SK-N-SH (cell line): ENCODE measurements at regions not wholly inside any gene's neighbourhood (a gene's known extent, or its start where the extent isn't known, plus 50 kb on each side); places are given as distances from the start of the nearest gene placed in this dataset.
"Not testable (repeated sequence)": the region's sequence is repeated elsewhere in the genome, so short reads cannot be mapped to it uniquely, and the experiment has no call there.

ENCODE experiments used
- CTCF ChIA-PET: fragments of 300-600, 350-600 bp; formaldehyde crosslinking; extraction: SDS; loops from one replicate; lab custom pipeline; 2021; lab: Yijun Ruan, JAX
- POLR2A ChIA-PET: fragments of 350-600 bp; sonication (Branson Sonifier 250); formaldehyde crosslinking; extraction: SDS; loops from one replicate; lab custom pipeline; 2020; ENCODE audit warnings: antibody characterized with exemption, inconsistent platforms; lab: Yijun Ruan, JAX
- DNase-seq: peaks from one replicate; pipeline ENCODE4 v3.0.0; 2012
- H2AFZ ChIP-seq: fragments of 200-600 bp; sonication (generic); 2 replicates; pipeline ENCODE4 v1.8.1; 2016; ENCODE audit warnings: antibody characterized with exemption, mild to moderate bottlenecking, low read depth
- H3F3A ChIP-seq: fragments of 200-600 bp; sonication (generic); replicated peaks from 2 replicates; pipeline ENCODE3; 2016; ENCODE audit warnings: antibody characterized with exemption, mild to moderate bottlenecking; ENCODE audit not compliant: insufficient read depth
- H3K27ac ChIP-seq, 2 experiments: fragments of 200-500 bp in 1 of 2; fragments of 200-600 bp in 1 of 2; sonication (Bioruptor generic) in 1 of 2; sonication (generic), shearing (Covaris generic) in 1 of 2; 2 replicates each; pipeline versions ENCODE4 v1.5.1 to v1.6.1; 2014 to 2016; ENCODE audit warnings: low read depth in 2 of 2, inconsistent platforms in 1 of 2, low read length in 1 of 2, mild to moderate bottlenecking in 1 of 2, mixed read lengths in 1 of 2
- H3K27me3 ChIP-seq: fragments of 200-600 bp; sonication (generic), shearing (Covaris generic); 2 replicates; pipeline ENCODE4 v1.6.1; 2016; ENCODE audit warnings: mixed run types; ENCODE audit not compliant: insufficient read depth
- H3K36me3 ChIP-seq, 2 experiments: fragments of 200-500 bp in 1 of 2; fragments of 200-600 bp in 1 of 2; sonication (Bioruptor generic) in 1 of 2; sonication (generic) in 1 of 2; replicated peaks in 1 of 2; 2 replicates each; pipeline versions ENCODE3 to v1.5.1; 2014 to 2016; ENCODE audit warnings: low read length in 1 of 2, mild to moderate bottlenecking in 1 of 2; ENCODE audit not compliant: insufficient read depth in 2 of 2, control insufficient read depth in 1 of 2
- H3K4me1 ChIP-seq, 2 experiments: fragments of 200-500 bp in 1 of 2; fragments of 200-600 bp in 1 of 2; sonication (Bioruptor generic) in 1 of 2; sonication (generic), shearing (Covaris generic) in 1 of 2; 2 replicates each; pipeline versions ENCODE4 v1.5.1 to v1.6.1; 2014 to 2016; ENCODE audit warnings: low read depth in 1 of 2, low read length in 1 of 2, mixed run types in 1 of 2; ENCODE audit not compliant: insufficient read depth in 2 of 2, control insufficient read depth in 1 of 2
- H3K4me2 ChIP-seq: fragments of 200-600 bp; sonication (generic), shearing (Covaris generic); 2 replicates; pipeline ENCODE4 v1.6.1; 2017; ENCODE audit warnings: mixed run types
- H3K4me3 ChIP-seq, 2 experiments: fragments of 200-500 bp in 1 of 2; fragments of 200-600 bp in 1 of 2; sonication (Bioruptor generic) in 1 of 2; sonication (generic), shearing (Covaris generic) in 1 of 2; 2 replicates each; pipeline versions ENCODE4 v1.5.1 to v1.8.1; 2014 to 2016; ENCODE audit warnings: low read depth in 2 of 2, inconsistent platforms in 1 of 2, low read length in 1 of 2, mild to moderate bottlenecking in 1 of 2, mixed read lengths in 1 of 2, moderate library complexity in 1 of 2
- H3K79me2 ChIP-seq: fragments of 200-600 bp; sonication (generic); 2 replicates; pipeline ENCODE4 v1.8.1; 2017; ENCODE audit warnings: mild to moderate bottlenecking; ENCODE audit not compliant: insufficient read depth
- H3K9ac ChIP-seq: fragments of 200-600 bp; sonication (generic); 2 replicates; pipeline ENCODE4 v1.6.1; 2017; ENCODE audit warnings: mixed run types
- H3K9me2 ChIP-seq: fragments of 200-600 bp; sonication (generic); 2 replicates; pipeline ENCODE4 v1.6.1; 2017; ENCODE audit warnings: mixed run types
- H3K9me3 ChIP-seq: fragments of 200-600 bp; sonication (generic); 2 replicates; pipeline ENCODE4 v1.6.1; 2017; ENCODE audit warnings: mixed run types, mild to moderate bottlenecking, moderate library complexity
- H4K20me1 ChIP-seq: fragments of 200-600 bp; sonication (generic); 2 replicates; pipeline ENCODE4 v1.6.1; 2017; ENCODE audit warnings: mild to moderate bottlenecking, mixed run types; ENCODE audit not compliant: insufficient read depth
- WGBS: methylation state at CpG from one replicate; pipeline ENCODE4 v1.1.6; 2017; ENCODE audit warnings: low lambda C conversion rate; 5-methylcytosine and 5-hydroxymethylcytosine counted together

DNA sequence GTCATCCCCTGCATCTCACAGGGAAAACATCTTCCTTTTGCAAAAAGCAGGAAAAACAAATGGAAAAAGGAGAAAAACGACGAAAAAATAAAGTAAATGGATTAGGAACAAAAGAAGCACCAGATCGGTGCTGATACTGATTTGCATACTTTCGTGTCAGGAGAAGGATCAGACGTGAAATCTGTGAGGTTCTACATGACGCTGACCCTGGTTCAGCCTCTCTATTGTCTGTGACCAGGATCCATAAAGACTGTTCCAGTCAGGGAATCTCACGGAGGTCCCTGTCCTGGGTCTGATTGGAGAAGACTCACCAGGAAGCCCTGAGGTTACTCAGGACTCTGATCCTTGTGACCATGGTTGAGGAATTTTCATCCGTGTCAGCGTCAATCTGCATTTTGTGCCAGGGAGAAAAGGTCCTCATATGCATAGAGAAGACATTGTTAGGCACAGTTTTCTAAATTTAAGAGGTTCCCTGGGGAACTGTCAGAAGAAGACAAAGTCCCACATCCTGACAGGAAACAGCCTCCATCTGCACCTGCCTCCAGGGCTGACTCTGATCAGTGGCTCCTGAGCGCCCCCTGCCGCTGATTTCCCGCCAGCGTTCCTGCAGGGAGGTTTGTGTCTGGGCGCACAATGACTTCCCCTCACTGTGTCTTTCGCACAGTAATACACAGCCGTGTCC, 808.2 kb downstream of the TMEM121 start:
- H3K9me2 ChIP-seq, H3K79me2 ChIP-seq, H3K36me3 ChIP-seq, CTCF ChIA-PET, DNase-seq, H4K20me1 ChIP-seq, H3K4me2 ChIP-seq, H3K27ac ChIP-seq, POLR2A ChIA-PET, H3K4me1 ChIP-seq, H3K4me3 ChIP-seq, H3F3A ChIP-seq, H3K9ac ChIP-seq, H2AFZ ChIP-seq, H3K9me3 ChIP-seq, H3K27me3 ChIP-seq: not testable (repeated sequence)
- 5% methylated on average over 8 of the region's 16 CpGs for WGBS

DNA sequence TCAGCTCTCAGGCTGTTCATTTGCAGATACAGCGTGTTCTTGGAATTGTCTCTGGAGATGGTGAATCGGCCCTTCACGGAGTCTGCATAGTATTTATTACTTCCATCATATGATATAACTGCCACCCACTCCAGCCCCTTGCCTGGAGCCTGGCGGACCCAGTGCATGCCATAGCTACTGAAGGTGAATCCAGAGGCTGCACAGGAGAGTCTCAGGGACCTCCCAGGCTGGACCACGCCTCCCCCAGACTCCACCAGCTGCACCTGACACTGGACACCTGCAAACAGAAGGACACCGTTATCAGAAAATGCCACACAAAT, 808.7 kb downstream of the TMEM121 start:
- H3K79me2 ChIP-seq, H3K4me2 ChIP-seq, H3K9me2 ChIP-seq, POLR2A ChIA-PET, H3K27me3 ChIP-seq, H2AFZ ChIP-seq, H3K9me3 ChIP-seq, CTCF ChIA-PET, H3K27ac ChIP-seq, H3K9ac ChIP-seq, DNase-seq, H3K36me3 ChIP-seq, H3F3A ChIP-seq, H4K20me1 ChIP-seq, H3K4me3 ChIP-seq, H3K4me1 ChIP-seq: not testable (repeated sequence)
- WGBS, result 6% methylated on average over 5 of the region's 6 CpGs

DNA sequence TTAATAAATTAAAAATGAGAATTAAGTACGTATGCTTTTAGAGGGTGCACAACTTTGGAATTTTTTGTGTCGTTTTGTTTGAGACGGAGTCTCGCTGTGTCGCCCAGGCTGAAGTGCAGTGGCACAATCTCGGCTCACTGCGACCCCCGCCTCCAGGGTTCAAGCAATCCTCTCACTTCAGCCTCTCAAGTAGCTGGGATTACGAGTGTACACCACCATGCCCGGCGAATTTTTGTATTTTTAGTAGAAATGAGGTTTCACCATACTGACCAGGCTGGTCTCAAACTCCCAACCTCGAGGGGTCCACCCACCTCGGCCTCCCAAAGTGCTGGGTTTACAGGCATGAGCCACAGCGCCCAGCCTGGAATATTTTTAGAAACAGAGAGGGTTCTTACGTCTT, 812.4 kb downstream of the TMEM121 start:
- WGBS, result 0% methylated on average over 5 of the region's 15 CpGs
- H3K4me3 ChIP-seq, DNase-seq, H3K4me1 ChIP-seq, H4K20me1 ChIP-seq, H3K9me2 ChIP-seq, H3K9me3 ChIP-seq, H3K79me2 ChIP-seq, H3K9ac ChIP-seq, H2AFZ ChIP-seq, H3K27ac ChIP-seq, POLR2A ChIA-PET, H3K27me3 ChIP-seq, H3F3A ChIP-seq, CTCF ChIA-PET, H3K36me3 ChIP-seq, H3K4me2 ChIP-seq: not testable (repeated sequence)

DNA sequence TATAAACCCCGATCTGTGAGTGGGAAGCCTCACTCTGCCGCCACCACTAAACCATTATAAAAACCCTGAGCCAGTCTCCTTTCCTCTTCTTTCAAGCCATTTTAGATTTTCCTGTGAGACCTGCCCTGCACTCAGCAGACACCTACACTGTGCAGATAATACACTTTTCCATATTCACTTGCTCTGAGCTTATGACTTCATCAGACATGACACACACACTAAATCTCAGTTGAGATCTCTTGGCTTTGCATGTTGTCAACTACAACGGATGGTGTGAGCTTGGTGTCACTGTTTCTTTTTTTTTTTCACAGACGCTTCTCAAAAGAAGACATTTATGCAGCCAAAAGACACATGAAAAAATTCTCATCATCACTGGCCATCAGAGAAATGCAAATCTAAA, 814.3 kb downstream of the TMEM121 start:
- H3K9me3 ChIP-seq, H2AFZ ChIP-seq, H3K4me2 ChIP-seq, H3K79me2 ChIP-seq, H3K9ac ChIP-seq, POLR2A ChIA-PET, H3K36me3 ChIP-seq, H3K4me3 ChIP-seq, H3K4me1 ChIP-seq, H3F3A ChIP-seq, H3K9me2 ChIP-seq, H3K27me3 ChIP-seq, CTCF ChIA-PET, DNase-seq, H3K27ac ChIP-seq, H4K20me1 ChIP-seq: not testable (repeated sequence)
- WGBS, result 0% methylated on average over 2 of the region's 4 CpGs

DNA sequence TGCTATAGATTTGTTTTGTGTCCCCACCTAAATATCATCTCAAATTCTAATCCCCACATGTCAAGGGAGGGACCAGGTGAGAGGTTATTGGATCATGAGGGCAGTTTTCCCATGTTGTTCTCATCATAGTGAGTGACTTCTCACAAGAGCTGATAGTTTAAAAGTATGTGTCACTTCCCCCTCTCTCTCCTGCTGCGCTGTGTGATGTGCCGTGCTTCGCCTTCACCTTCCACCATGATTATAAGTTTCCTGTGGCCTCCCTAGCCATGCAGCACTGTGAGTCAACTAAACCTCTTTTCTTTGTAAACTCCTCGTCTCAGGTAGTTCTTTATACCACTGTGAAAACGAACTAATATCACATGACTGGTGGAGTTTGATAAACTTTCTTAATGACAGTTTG, 814.8 kb downstream of the TMEM121 start:
- WGBS, result 0% methylated on average over 5 of the region's 5 CpGs
- H3K4me1 ChIP-seq, H4K20me1 ChIP-seq, H3K4me3 ChIP-seq, H3K4me2 ChIP-seq, H3K27me3 ChIP-seq, H2AFZ ChIP-seq, H3K9me2 ChIP-seq, H3K9ac ChIP-seq, H3K36me3 ChIP-seq, H3F3A ChIP-seq, H3K27ac ChIP-seq, H3K79me2 ChIP-seq, H3K9me3 ChIP-seq, DNase-seq, CTCF ChIA-PET, POLR2A ChIA-PET: not testable (repeated sequence)
